HPDE6-E6E7 (cell line): ENCODE measurements at regions not wholly inside any gene's neighbourhood (a gene's known extent, or its start where the extent isn't known, plus 50 kb on each side); places are given as distances from the start of the nearest gene placed in this dataset.
"Not testable (repeated sequence)": the region's sequence is repeated elsewhere in the genome, so short reads cannot be mapped to it uniquely, and the experiment has no call there.

Source experiments
- DNase-seq: peaks from one replicate; pipeline ENCODE4 v3.0.0; 2011; ENCODE audit warnings: missing footprints; ENCODE audit errors: extremely low spot score

DNA sequence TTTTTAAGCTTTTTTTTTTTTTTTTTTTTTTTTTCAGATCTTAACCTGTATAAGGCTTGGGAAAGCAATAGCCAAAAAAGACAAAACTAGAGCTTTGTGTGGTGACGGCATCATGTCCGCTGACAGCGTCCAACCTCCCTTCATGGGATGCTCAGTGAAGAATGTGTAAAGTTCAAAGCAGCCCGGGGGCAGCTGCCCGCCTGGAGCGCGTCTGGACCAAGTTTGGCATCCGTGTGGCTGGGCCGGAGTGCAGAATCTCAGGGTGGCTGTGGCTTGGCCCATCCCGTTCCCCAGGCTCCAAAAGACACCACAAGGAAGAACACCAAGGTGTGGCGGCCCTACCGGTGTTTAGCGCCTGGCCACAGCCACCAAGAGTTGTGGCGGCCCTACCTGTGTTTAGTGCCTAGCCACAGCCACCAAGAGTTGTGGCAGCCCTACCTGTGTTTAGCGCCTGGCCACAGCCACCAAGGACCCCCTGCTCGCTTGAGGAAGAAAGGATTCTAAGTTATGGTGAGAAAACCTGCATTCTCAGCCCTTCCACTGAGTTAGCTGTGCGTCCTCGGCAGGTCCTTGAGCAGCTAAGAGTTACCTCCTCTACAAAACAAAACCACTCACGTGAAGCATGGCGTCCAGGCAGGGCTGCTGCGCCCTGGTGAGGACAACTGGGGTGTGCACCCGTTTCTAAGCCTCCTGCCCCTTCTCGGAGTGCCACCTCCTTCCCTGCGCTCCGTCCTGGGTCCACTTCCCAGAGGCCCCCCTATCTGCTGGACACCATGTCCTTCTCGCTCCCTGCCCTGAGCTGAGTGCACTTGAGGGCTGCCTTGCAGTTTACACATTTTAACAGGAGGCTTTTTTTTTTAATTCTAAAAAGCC lies 103.6 kb upstream of the SALL3 start:
- no peak for DNase-seq

DNA sequence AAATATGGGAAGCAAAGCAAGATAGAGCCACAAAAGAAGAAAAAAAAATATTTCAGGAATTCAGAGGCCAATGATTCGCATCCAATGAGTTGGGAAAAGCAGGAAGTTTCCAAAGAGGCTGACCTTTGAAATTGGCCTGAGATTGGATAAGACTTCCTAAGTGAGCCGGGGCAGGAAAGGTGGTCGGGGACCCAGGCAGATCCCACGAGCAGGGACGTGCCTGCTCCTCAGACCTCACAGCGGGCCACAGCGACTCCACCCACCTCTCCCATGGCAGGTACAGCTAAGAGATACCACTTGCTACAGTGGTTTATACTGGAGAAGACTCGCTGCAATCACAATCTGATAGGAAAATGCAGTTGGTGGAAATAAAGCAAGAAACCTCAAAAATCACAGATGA lies 102.8 kb upstream of the SALL3 start:
- no peak for DNase-seq

DNA sequence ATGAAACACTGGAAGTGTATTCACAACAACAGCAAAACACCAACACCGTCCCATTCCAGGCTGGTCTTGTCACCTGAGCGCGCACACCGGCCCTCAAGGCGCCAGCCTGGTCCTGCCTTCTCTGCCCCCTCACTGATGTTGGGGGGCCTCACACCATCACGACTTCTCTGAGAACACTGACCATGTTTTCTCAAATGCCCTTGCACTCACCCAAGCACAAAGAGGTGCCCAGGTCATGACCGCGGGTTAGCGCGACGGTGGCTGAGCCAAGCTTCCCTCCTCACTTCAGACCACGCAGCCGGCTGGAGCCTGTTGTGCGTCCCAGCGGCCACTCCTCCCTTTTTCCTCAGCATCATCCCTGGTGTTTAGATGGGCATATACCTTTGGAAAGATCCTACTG lies 101.3 kb upstream of the SALL3 start:
- DNase-seq, result no peak

DNA sequence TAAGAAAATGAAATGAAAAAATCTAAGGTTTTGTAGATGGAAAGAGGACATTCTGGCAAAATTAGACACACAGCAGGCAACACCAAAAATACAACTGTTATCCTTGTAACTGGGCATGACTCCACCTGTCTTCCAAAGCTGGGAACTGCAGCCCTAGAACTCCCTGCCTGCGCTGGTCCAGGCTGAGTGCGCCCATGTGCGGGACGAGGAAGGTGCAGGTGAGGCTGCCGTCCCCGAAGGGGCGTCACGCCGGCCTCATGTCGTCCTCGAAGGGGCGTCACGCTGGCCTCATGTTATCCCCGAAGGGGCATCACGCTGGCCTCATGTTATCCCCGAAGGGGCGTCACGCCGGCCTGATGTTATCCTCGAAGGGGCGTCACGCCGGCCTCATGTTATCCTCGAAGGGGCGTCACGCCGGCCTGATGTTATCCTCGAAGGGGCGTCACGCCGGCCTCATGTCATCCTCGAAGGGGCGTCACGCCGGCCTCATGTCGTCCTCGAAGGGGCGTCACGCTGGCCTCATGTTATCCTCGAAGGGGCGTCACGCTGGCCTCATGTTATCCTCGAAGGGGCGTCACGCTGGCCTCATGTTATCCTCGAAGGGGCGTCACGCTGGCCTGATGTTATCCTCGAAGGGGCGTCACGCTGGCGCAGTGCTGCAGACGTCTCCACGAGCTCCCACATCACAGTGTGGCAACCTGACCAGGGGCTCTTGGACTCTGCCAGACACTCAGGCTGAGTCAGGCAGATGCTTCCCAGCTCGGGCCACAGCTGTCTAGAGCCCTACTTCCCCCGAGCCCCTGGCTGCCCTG lies 100.3 kb upstream of the SALL3 start:
- DNase-seq, result not testable (repeated sequence)

DNA sequence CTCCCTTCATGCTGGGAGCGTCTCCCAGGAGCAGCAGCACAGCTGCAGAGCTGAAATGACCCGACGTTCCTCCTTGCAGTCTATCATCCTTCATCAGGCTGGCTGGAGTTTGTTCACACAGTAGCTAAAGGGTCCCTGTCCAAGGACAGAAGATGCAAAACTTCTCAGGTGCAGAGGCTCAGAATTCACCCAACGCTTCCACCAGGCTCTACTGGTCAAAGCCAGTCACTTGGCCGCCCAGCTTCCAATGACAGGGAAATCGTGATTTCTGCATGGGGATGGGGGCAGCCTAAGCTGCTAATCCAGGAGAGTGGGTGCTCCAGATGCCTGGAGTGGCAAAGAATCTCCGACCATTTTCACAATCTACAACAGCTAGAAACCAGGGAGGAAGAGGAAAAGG lies 97.0 kb upstream of the SALL3 start:
- DNase-seq, result no peak

DNA sequence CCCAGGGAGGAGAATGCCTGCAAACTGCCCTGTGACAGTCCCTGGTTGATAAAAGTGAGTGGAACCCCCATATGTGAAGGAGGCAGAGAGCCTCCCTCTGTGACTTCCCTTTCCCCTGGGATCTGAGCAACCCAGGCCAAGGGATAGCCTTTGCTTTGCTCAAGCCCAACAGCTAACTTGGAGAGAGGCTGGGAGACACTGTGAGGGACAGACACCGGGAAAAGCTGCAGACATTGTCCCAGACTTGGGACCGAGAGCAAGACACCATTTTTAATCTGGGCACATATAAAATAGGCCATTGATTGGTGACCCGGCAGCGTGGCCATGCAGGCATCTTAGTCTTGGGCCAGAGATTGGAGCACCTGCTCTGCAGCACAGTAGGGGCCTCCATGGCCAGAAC lies 96.1 kb upstream of the SALL3 start:
- no peak for DNase-seq

DNA sequence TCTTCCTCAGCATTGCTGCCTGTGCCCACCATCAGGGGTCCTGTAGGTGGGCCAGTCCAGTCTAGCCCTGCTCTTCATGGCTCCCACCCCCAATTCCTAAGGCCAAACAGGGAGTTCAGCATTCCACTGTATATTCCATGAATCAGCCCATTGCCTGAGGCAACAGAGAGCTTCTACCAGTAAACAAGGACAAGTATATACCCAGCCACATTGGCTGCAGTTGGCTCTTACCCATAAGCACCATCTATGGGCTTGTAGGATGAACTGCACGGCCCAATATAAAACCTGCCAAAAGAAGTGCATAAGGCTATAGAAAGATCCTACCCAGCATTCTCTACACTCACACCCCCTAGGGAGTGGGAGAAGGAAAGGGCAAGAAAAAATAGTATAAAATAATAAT lies 95.1 kb upstream of the SALL3 start:
- no peak for DNase-seq

DNA sequence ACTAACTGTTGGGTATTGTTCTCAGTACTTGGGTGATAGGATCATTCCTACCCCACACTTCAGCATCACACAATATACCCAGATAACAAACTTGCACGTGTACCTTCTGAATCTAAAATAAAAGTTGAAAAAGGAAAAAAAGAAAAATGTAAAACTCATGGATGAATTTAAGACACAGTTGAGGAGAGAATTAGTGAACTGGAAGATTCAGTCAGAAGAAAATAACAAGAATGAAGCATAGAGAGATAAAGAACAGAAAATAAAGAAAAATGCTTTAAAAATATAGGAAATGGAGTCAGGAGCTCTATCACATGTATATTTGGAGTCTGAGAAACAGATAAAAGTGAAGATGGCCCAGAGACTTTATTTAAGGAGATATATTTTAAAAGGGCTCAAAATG lies 90.4 kb upstream of the SALL3 start:
- DNase-seq, result no peak

DNA sequence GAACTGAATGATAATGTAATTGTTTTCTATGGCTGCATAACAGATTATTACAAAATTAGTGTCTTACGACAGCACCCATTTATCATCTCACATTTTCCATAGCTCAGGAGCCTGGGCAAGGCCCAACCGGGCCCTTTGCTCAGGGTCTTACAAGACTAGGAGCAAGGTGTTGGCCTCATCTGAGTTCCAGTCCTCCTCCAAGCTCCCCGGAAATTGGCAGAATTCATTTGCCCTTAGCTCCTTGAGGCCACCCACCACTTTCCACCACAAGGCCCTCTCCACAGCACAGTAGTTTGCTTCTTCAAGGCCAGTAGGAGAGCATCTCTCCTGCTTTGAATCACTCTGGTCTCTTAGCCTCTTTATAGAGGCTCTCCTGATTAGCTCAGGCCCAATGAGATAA lies 89.2 kb upstream of the SALL3 start:
- DNase-seq, result no peak

DNA sequence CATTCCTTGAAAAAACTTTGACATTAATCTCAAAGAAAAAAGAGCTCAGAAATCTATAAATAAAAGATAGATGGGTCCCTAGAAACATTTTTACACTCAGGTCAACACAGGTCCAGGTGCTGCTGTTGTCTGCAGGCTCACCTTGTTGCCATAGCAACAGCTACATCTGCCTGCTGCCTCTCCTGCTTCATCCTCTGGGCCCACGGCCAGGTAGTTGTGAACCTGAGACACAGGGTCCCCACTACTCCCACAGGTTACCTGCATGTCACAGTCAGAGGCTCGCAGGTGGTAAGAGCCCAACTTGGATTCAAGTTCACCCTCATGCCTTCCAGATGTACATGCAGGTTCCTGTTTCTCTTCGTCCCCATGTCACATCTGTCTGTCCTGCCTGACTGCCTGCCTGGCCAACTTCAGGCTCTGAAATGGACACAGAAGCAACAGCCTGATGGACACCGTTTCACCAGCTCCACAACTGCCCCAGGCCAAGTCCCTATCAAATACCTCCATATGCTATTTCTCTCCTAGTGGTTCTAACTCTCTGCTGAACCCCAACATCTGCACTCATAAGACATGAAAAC lies 88.3 kb upstream of the SALL3 start:
- no peak for DNase-seq

DNA sequence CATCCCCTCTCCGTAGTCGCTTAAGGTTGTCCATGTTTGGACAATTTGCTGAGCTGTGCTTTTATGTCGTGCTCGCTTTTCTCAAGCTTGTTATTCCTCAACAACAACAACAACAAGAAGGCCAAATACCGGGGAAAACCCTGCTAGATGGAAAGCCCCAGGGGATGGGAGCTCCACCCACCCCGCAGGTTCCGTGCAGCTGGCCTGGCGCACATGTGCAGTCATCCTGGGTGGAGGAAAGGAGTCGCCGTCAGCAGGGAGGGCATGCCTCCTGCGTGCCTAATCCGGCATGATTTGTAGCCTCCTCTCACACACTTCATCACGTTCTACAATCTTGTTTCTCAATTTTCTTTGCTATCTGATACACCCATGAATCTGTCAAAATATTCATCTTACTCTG lies 87.4 kb upstream of the SALL3 start:
- DNase-seq, result no peak

DNA sequence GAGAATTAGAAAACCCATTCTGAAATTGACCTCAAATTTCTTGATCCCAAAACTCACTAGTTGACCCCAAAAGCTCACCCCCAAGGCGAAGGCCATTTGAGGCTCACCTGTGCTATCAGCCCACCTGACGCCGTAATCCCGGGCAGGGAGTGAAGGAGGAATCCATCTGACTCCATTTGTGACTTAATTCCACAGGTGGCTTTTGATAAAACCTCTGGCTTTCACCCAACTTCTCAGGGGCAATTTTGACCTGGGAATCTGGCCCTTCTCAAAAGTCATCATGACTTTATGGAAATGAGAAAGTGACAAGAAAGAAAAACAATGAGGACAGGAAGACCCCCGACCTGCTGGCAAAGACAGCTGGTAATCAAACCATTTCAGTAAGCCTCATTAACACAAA lies 86.9 kb upstream of the SALL3 start:
- DNase-seq, result no peak

DNA sequence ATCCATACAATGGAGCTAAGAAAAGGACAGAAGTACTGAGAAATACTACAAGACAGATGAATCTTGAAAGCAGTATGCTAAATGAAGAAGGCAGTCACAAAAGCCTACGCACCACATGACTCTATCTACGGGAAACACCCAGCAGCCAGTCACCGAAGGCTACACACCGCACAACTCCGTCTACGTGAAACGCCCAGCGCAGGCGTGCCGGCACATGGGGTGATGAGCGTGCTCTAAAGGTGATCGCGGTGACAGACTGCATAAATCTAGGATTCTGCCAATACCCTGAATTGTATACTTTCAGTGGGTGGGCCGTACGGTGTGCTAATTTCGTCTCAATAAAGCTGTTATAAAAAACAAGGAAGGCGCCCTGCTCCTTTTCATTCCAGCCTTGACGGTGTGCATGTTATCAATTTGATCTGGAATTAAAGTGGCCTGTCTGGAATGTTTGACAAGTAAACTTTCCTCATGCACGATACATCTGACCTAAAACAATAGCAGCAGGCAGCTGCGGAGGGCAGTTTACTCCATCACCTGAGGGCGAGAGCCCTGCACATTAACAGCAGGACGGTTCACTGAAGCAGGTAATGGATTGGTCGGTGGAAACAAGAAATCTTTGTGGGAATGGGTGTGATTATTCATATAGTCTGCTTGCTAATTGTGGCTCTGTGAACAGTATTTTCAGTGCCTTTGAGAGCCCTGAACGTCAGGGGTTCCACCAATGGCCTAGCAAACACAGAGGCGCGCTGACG lies 86.2 kb upstream of the SALL3 start:
- DNase-seq, result no peak

DNA sequence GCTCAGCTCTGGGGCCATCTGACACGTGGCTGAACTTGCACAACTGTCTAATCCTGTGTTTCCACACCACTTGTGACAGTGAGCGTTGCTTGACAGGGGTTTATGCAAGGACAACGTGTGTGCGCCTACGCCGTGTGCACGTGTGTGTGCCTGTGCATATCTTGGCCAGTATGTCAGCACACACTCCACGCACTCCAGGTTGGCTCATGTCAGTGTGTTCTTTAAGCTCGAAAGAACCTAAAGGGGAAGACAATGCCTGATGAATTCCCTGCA lies 85.6 kb upstream of the SALL3 start:
- no peak for DNase-seq

DNA sequence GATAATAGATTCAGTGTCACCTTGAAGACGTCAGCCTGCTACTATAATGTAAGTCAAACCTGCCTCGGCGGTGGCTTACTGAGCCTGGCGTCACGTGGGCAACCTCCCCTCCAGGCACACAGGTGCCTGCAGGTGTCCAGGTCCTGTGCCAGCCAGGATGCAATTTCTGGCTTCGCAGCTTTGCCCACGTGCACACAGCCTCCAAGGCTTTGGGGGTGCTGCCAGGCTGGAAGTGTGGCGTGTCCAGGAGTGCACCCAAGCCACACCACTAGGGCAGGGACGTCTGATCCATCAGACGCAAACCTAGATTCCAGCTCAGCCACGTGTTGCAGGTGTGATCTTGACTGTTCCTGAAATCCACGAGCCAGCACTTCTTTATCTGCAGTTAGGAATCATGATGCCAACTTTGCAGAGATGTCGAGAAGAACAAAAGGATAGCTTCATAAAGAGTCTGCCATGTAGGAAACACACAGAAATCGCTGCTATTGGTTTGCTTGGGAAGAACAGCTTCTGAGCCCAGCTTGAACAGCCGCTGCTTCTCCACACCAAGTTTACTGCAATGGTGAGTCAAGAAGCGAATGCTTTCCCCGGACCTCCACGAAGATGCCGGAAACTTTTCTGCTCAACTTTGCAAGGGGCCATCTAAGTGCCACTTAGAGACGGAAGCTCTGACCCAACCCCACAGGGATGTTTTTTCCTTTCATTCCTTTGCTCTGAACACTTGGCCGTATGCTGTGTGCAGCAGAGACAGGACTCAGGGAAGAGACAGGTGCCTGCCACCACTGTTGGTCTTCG lies 84.2 kb upstream of the SALL3 start:
- no peak for DNase-seq

DNA sequence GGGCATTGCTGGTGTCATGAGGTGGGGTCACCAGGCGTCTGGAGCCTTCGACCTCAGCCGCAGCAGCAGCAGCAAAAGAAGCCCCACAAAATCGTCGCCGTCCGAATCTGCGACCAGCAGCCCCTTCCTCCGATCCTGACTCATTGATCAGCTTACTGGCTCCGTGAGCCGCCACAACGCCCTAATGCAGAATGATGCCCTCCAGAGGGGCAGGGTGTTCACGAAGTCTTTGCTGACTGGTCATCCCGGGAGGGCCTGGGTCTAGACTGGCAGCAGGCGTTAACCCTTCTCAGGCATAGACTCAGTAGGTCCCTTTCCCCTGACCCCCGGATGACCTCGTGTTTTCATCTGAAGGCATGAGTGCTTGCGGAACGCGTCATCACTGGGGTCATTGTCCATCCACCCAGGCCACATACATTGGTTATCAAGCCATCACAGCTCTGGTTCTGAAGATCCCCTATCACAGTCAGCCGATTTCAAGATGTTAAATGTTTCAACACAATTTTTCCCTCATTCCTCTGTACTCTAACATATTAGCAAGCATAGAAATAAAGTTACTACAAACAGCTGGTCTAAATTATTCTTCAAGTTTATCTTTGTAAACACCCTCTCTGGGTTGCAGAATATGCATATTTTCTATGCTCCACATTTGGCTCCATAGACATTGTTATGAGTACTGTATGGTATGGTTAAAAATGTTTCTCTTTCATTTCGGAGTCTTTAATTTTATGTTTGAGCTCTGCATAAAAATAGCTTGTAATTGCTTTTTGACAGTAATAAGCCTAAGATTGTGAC lies 83.3 kb upstream of the SALL3 start:
- no peak for DNase-seq

DNA sequence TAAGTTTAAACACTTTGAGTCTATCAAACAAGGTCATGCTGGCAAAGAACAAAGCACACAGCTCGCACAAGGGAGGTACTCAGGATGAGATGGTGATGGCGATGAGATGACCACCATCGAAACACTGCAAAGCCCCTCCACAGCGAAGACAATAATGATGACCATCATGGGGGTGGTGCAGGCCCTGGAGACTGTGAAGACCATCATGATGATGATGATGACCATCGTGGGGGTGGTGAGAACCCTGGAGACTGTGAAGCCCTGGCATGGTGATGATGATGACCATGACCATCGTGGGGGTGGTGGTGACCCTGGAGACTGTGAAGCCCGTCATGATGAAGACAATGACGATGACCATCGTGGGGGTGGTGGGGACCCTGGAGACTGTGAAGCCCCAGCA lies 81.6 kb upstream of the SALL3 start:
- no peak for DNase-seq

DNA sequence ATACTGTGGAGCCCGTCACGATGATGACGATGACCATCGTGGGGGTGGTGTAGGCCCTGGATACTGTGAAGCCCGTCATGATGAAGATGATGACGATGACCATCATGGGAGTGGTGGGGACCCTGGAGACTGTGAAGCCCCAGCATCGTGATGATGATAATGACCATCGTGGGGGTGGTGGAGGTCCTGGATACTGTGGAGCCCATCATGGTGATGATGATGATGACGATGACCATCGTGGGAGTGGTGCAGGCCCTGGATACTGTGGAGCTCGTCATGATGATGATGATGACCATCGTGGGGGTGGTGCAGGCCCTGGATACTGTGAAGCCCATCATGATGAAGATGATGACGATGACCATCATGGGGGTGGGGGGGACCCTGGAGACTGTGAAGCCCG lies 81.0 kb upstream of the SALL3 start:
- DNase-seq, result no peak

DNA sequence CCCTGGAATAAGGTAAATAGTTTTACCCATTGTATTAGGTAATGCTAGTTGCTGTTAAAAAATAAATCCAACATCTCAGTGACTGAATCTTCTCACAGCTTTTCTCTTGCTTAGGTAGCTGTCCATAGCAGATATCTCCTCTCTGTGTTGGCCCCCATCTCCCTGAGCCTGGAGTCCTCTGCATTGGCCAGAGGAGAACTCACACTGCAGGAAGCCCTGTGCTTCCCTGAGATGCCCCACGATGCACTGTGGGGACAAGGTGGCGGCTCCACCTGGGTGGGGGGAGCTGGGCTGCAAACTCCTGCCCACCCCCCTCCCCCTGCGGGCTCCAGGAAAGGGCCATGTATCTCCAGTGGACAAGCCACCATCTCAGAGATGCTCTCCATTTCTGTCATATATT lies 80.4 kb upstream of the SALL3 start:
- DNase-seq, result no peak
